PC-9 (cell line): ENCODE measurements at regions not wholly inside any gene's neighbourhood (a gene's known extent, or its start where the extent isn't known, plus 50 kb on each side); places are given as distances from the start of the nearest gene placed in this dataset.

Source experiments
- CTCF ChIP-seq: fragments of 200-600 bp; sonication (generic); conservative IDR thresholded peaks from 2 replicates; pipeline ENCODE4 v1.6.1; 2017; ENCODE audit warnings: mixed run types, antibody characterized with exemption, mild to moderate bottlenecking, moderate library complexity
- EZH2 ChIP-seq: fragments of 200-600 bp; sonication (generic); IDR thresholded peaks from 2 replicates; pipeline ENCODE4 v1.8.0; 2017; ENCODE audit warnings: antibody characterized with exemption, low read depth

- TF ChIP-seq CTCF (no peak), EZH2 (no peak)
Observed at GRCh38 chr9:119792242-119792641, 423.0 kb upstream of the BRINP1 start.
